PC-3 (cell line): ENCODE measurements at regions not wholly inside any gene's neighbourhood (a gene's known extent, or its start where the extent isn't known, plus 50 kb on each side); places are given as distances from the start of the nearest gene placed in this dataset.

Source experiments
- ATAC-seq: fragments of 200-7000 bp; cut with Tn5 transposase; 2 replicates; pipeline ENCODE4 v1.9.1; 2020; ENCODE audit warnings: mild to moderate bottlenecking, moderate library complexity
- BruUV-seq: library from RNA; stranded (reverse); fragments of 400-500 nt; replicated peaks from 2 replicates; lab custom pipeline; 2021; lab: Mats Ljungman, UMichigan
- CTCF ChIA-PET: fragments of 300-600 bp; sonication (Branson Sonifier 250); formaldehyde crosslinking; loops from one replicate; lab custom pipeline; 2022; ENCODE audit warnings: antibody characterized with exemption; lab: Charles Lee
- POLR2A ChIA-PET: fragments of 300-600 bp; sonication (Branson Sonifier 250); formaldehyde crosslinking; loops from one replicate; lab custom pipeline; 2022; ENCODE audit warnings: antibody characterized with exemption; ENCODE audit not compliant: unreplicated experiment; lab: Charles Lee
- DNase-seq: peaks from one replicate; pipeline ENCODE4 v3.0.0-alpha.2; 2015
- H2AFZ ChIP-seq: fragments of 300-600 bp; sonication (generic); 2 replicates; pipeline ENCODE4 v1.6.0; 2016; ENCODE audit warnings: antibody characterized with exemption, low read length
- H3F3A ChIP-seq: fragments of 300-600 bp; sonication (generic); one replicate; pipeline ENCODE4 v1.6.0; 2017; ENCODE audit warnings: antibody characterized with exemption, low read length, control low read depth, mild to moderate bottlenecking; ENCODE audit not compliant: unreplicated experiment
- H3K27ac ChIP-seq: fragments of 300-600 bp; sonication (generic); 2 replicates; pipeline ENCODE4 v1.5.1; 2016; ENCODE audit warnings: mild to moderate bottlenecking, low read length
- H3K27me3 ChIP-seq: fragments of 300-600 bp; sonication (generic); 2 replicates; pipeline ENCODE4 v1.6.1; 2016; ENCODE audit warnings: low read length, mixed read lengths
- H3K36me3 ChIP-seq: fragments of 300-600 bp; sonication (generic); 2 replicates; pipeline ENCODE4 v1.6.1; 2016; ENCODE audit warnings: low read depth, mixed run types, low read length, mixed read lengths
- H3K4me1 ChIP-seq: fragments of 300-600 bp; sonication (generic); 2 replicates; pipeline ENCODE4 v1.5.1; 2016; ENCODE audit warnings: low read length; ENCODE audit not compliant: insufficient read depth
- H3K4me2 ChIP-seq: fragments of 300-600 bp; sonication (generic); 2 replicates; pipeline ENCODE4 v1.6.0; 2016; ENCODE audit warnings: low read length
- H3K4me3 ChIP-seq: fragments of 300-600 bp; sonication (generic); 2 replicates; pipeline ENCODE4 v1.5.1; 2016; ENCODE audit warnings: mild to moderate bottlenecking, low read length, mixed read lengths
- H3K79me2 ChIP-seq: fragments of 300-600 bp; sonication (generic); 2 replicates; pipeline ENCODE4 v1.6.1; 2017; ENCODE audit warnings: low read length, mixed read lengths
- H3K9ac ChIP-seq: fragments of 300-600 bp; sonication (generic); 2 replicates; pipeline ENCODE4 v1.6.0; 2016; ENCODE audit warnings: mild to moderate bottlenecking, low read length
- H3K9me2 ChIP-seq: fragments of 300-600 bp; sonication (generic); replicated peaks from 2 replicates; pipeline ENCODE4 v1.6.1; 2016; ENCODE audit warnings: mixed run types, low read length, mixed read lengths
- H3K9me3 ChIP-seq: fragments of 300-600 bp; sonication (generic); 2 replicates; pipeline ENCODE4 v1.6.1; 2016; ENCODE audit warnings: low read length, mixed read lengths
- H4K20me1 ChIP-seq: fragments of 300-600 bp; sonication (generic); 2 replicates; pipeline ENCODE4 v1.6.1; 2016; ENCODE audit warnings: low read length, mixed read lengths
- CTCF ChIP-seq: fragments of 300-600 bp; sonication (generic); conservative IDR thresholded peaks from 2 replicates; pipeline ENCODE4 v1.5.1; 2017; ENCODE audit warnings: antibody characterized with exemption, low read depth, mild to moderate bottlenecking, low read length
- EZH2 ChIP-seq: fragments of 300-600 bp; sonication (generic); IDR thresholded peaks from one replicate; pipeline ENCODE4 v1.6.1; 2017; ENCODE audit warnings: antibody characterized with exemption, mild to moderate bottlenecking, low read length; ENCODE audit not compliant: unreplicated experiment
- EZH2phosphoT487 ChIP-seq: fragments of 300-600 bp; sonication (generic); IDR thresholded peaks from 2 replicates; pipeline ENCODE4 v1.6.1; 2018; ENCODE audit warnings: mild to moderate bottlenecking, antibody characterized with exemption, low read length, borderline replicate concordance
- intact Hi-C: fragments of 100-400 bp; cut with micrococcal nuclease; formaldehyde crosslinking; loops from 2 replicates; pipeline ENCODE4 v1.9.0; 2023

- Histone ChIP-seq H3K9me2 (no peaks in the 10 kb centered on the region), H3K4me1 (0 out of 2 replicates have a peak, but pooled peaks cover 4% of the 10 kb centered on the region), H3K4me3 (no peak overlapping the region), H4K20me1 (no peaks in the 10 kb centered on the region), H3K36me3 (no peaks in the 10 kb centered on the region), H3K27ac (no peak overlapping the region), H2AFZ (no peak overlapping the region), H3K9me3 (no peaks in the 10 kb centered on the region), H3K9ac (no peak overlapping the region), H3K79me2 (no peaks in the 10 kb centered on the region), H3K4me2 (no peak overlapping the region), H3K27me3 (no peaks in the 10 kb centered on the region), H3F3A (no peaks in the 10 kb centered on the region)
- intact Hi-C loops, result no loop called here
- BruUV-seq, result no TSS peak
- ChIA-PET POLR2A (no interaction called here), CTCF (no interaction called here)
- TF ChIP-seq EZH2phosphoT487 (no peak), CTCF (no peak), EZH2 (no peak)
- no peak for DNase-seq
- ATAC-seq, result no peak
These were observed 376.8 kb upstream of the STEAP1 start for GRCh38 chr7:89777499-89777898.

GRCh38 chr7:89780291-89780690 is 374.0 kb upstream of the STEAP1 start:
- Histone ChIP-seq H3K9me2 (no peaks in the 10 kb centered on the region), H2AFZ (no peak overlapping the region), H3K27ac (no peak overlapping the region), H3K4me2 (no peak overlapping the region), H3K27me3 (no peaks in the 10 kb centered on the region), H3K4me1 (no peaks in the 10 kb centered on the region), H3K4me3 (no peak overlapping the region), H3K79me2 (no peaks in the 10 kb centered on the region), H3F3A (no peaks in the 10 kb centered on the region), H3K9me3 (no peaks in the 10 kb centered on the region), H3K9ac (no peak overlapping the region), H4K20me1 (no peaks in the 10 kb centered on the region), H3K36me3 (no peaks in the 10 kb centered on the region)
- ChIA-PET CTCF (interaction anchor here (0.6 kb wide), 1 partner anchor 54 kb away, joined by 3 read pairs; no protein-coding TSS in a partner anchor), POLR2A (no interaction called here)
- BruUV-seq, result no TSS peak
- no peak for DNase-seq
- TF ChIP-seq EZH2 (no peak), EZH2phosphoT487 (no peak), CTCF (no peak)
- intact Hi-C loops, result no loop called here
- ATAC-seq, result no peak

GRCh38 chr7:89796481-89796880 is 357.8 kb upstream of the STEAP1 start:
- Histone ChIP-seq H3K27me3 (no peaks in the 10 kb centered on the region), H3K4me3 (no peak overlapping the region), H3K27ac (no peak overlapping the region), H3K79me2 (no peaks in the 10 kb centered on the region), H3K9ac (no peak overlapping the region), H3K9me3 (no peaks in the 10 kb centered on the region), H3K4me1 (no peaks in the 10 kb centered on the region), H3K36me3 (no peaks in the 10 kb centered on the region), H3K4me2 (no peak overlapping the region), H3K9me2 (no peaks in the 10 kb centered on the region), H4K20me1 (no peaks in the 10 kb centered on the region), H3F3A (no peaks in the 10 kb centered on the region), H2AFZ (no peak overlapping the region)
- POLR2A ChIA-PET, result no interaction called here
- intact Hi-C loops, result no loop called here
- TF ChIP-seq EZH2, result no peak
- no peak for TF ChIP-seq EZH2phosphoT487
- no peak for TF ChIP-seq CTCF
- no TSS peak for BruUV-seq
- ATAC-seq (no peak), DNase-seq (no peak)
- CTCF ChIA-PET, result no interaction called here
